ENCODE measurements at regions not wholly inside any gene's neighbourhood (a gene's known extent, or its start where the extent isn't known, plus 50 kb on each side); places are given as distances from the start of the nearest gene placed in this dataset.
"Not testable (repeated sequence)": the region's sequence is repeated elsewhere in the genome, so short reads cannot be mapped to it uniquely, and the experiment has no call there.

- TF ChIP-seq, protein P1, sequence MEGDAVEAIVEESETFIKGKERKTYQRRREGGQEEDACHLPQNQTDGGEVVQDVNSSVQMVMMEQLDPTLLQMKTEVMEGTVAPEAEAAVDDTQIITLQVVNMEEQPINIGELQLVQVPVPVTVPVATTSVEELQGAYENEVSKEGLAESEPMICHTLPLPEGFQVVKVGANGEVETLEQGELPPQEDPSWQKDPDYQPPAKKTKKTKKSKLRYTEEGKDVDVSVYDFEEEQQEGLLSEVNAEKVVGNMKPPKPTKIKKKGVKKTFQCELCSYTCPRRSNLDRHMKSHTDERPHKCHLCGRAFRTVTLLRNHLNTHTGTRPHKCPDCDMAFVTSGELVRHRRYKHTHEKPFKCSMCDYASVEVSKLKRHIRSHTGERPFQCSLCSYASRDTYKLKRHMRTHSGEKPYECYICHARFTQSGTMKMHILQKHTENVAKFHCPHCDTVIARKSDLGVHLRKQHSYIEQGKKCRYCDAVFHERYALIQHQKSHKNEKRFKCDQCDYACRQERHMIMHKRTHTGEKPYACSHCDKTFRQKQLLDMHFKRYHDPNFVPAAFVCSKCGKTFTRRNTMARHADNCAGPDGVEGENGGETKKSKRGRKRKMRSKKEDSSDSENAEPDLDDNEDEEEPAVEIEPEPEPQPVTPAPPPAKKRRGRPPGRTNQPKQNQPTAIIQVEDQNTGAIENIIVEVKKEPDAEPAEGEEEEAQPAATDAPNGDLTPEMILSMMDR (IDR thresholded peaks at IDR 0.05), result not testable (repeated sequence)
- not testable (repeated sequence) for TF ChIP-seq POLR2A (IDR thresholded peaks at IDR 0.05)
These were observed 346.8 kb downstream of the EIPR1 start for GRCh38 chr2:3030791-3031190.

Data from uterus (tissue), 2 donors.